ENCODE measurements at regions not wholly inside any gene's neighbourhood (a gene's known extent, or its start where the extent isn't known, plus 50 kb on each side); places are given as distances from the start of the nearest gene placed in this dataset.
"Not testable (repeated sequence)": the region's sequence is repeated elsewhere in the genome, so short reads cannot be mapped to it uniquely, and the experiment has no call there.

- DNase-seq; POLR2A ChIA-PET; H3K9me3 Mint-ChIP-seq; H3K27ac Mint-ChIP-seq; H3K4me1 Mint-ChIP-seq (ENCODE audit: low read depth); H3K4me3 Mint-ChIP-seq; H3K36me3 Mint-ChIP-seq; CTCF ChIA-PET; intact Hi-C loops (cut with micrococcal nuclease); H3K27me3 Mint-ChIP-seq: not testable (repeated sequence)
These were observed 217.8 kb upstream of the EPHA7 start for GRCh38 chr6:93636987-93637664.

GRCh38 chr6:93624408-93624807 lies 205.0 kb upstream of the EPHA7 start:
- no peaks in the 10 kb centered on the region for H3K27me3 Mint-ChIP-seq
- no peak overlapping the region for H3K27ac Mint-ChIP-seq
- intact Hi-C loops (cut with micrococcal nuclease), result no loop called here
- CTCF ChIA-PET, result no interaction called here
- peaks cover 4% of the 10 kb centered on the region for H3K9me3 Mint-ChIP-seq
- H3K4me3 Mint-ChIP-seq, result no peak overlapping the region
- no peaks in the 10 kb centered on the region for H3K4me1 Mint-ChIP-seq (ENCODE audit: low read depth)
- H3K36me3 Mint-ChIP-seq, result no peaks in the 10 kb centered on the region
- DNase-seq, result no peak
- POLR2A ChIA-PET, result no interaction called here

DNA sequence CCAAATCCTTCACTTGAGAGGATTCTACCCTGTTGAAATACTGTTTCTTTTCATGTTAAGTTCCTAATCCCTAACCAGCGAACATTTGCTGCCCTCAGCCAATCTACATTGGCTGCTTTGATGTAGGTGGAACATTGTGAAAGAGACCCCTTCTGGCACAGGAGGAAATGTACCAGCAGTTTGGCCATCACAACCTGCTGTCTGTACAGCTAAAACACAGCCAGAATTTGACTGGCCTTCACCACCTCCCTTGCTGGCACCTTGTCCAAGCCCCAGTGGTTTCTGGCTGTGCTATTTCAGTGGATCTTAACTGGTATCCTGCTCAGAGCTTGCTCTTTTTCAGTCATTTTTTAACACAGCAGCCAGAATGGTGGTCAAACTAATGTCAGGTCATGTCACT lies 202.1 kb upstream of the EPHA7 start:
- H3K27ac Mint-ChIP-seq, result no peak overlapping the region
- H3K27me3 Mint-ChIP-seq, result no peaks in the 10 kb centered on the region
- peaks cover 2% of the 10 kb centered on the region for H3K9me3 Mint-ChIP-seq
- H3K36me3 Mint-ChIP-seq, result no peaks in the 10 kb centered on the region
- ChIA-PET POLR2A (no interaction called here), CTCF (no interaction called here)
- H3K4me1 Mint-ChIP-seq (ENCODE audit: low read depth), result no peaks in the 10 kb centered on the region
- DNase-seq, result no peak
- intact Hi-C loops (cut with micrococcal nuclease), result no loop called here
- H3K4me3 Mint-ChIP-seq, result no peak overlapping the region

DNA sequence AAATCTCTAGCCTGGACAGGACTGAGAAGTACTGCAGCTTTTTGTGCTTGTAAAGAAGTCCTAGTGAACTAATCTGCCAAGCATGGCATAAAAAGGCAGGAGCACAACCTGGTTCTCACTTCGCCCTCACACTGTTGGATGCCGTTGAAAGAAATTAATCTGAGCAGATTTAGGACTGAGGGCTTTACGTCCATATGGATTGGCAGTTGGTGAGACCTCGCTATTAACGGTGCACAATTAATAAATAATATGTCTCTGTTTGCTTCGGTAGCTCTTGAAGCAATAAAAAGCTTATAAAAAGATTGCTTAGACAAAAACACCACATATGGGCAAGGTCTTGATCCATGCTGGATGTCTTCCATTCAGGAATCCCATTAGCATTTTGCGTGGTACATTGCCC lies 185.6 kb upstream of the EPHA7 start:
- Mint-ChIP-seq H3K9me3 (peaks cover under 1% of the 10 kb centered on the region), H3K27me3 (no peaks in the 10 kb centered on the region), H3K36me3 (no peaks in the 10 kb centered on the region), H3K4me3 (no peak overlapping the region), H3K4me1 (ENCODE audit: low read depth) (no peaks in the 10 kb centered on the region), H3K27ac (no peak overlapping the region)
- ChIA-PET POLR2A (no interaction called here), CTCF (no interaction called here)
- no peak for DNase-seq
- intact Hi-C loops (cut with micrococcal nuclease), result no loop called here

DNA sequence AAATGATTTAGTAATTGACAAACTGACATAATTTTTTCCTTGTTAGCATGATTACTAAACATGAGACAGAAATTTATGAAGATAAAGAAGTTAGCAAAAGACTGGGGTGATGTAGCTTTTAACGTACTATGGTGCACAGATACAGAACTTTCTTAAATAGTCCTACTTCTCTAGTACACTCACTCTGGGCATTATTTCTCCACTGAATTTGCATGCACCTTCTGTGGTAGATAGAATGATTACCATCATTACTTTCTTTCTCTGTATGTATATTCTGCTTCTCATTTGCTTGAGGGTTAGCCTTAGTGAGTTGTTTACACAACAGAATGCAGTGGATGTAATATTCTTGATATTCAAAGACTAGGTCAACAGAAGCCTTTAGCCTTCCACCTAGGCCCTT lies 173.1 kb upstream of the EPHA7 start:
- Mint-ChIP-seq H3K36me3 (no peaks in the 10 kb centered on the region), H3K4me3 (no peak overlapping the region), H3K9me3 (peaks cover 8% of the 10 kb centered on the region), H3K27ac (no peak overlapping the region), H3K4me1 (ENCODE audit: low read depth) (no peaks in the 10 kb centered on the region), H3K27me3 (no peaks in the 10 kb centered on the region)
- no peak for DNase-seq
- POLR2A ChIA-PET, result no interaction called here
- CTCF ChIA-PET, result no interaction called here
- intact Hi-C loops (cut with micrococcal nuclease), result no loop called here

DNA sequence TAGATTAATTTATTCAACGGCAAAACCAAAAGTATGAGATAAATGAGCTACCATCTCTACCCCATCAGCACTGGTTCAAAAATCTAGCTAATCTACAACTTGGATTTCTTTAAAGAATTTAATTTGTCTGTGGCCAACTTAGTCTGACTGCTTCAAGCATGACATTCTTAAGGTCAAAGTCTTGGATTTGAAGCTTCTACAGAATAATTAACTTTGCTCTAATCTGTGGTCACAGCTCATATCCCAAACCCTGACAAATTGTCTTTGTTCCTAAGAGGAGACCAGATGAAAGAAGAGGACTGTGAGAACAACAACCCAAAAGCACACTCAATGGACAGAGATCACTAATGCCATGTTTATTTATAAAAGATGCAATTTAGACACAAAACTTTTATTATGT lies 166.9 kb upstream of the EPHA7 start:
- Mint-ChIP-seq H3K27me3 (no peaks in the 10 kb centered on the region), H3K27ac (no peak overlapping the region), H3K36me3 (no peaks in the 10 kb centered on the region), H3K9me3 (peaks cover 10% of the 10 kb centered on the region), H3K4me1 (ENCODE audit: low read depth) (no peaks in the 10 kb centered on the region), H3K4me3 (no peak overlapping the region)
- intact Hi-C loops (cut with micrococcal nuclease), result no loop called here
- ChIA-PET POLR2A (no interaction called here), CTCF (no interaction called here)
- no peak for DNase-seq

- no peak for DNase-seq
- intact Hi-C loops (cut with micrococcal nuclease), result no loop called here
- Mint-ChIP-seq H3K4me3 (no peak overlapping the region), H3K27ac (no peak overlapping the region), H3K9me3 (peaks cover 3% of the 10 kb centered on the region), H3K36me3 (no peaks in the 10 kb centered on the region), H3K4me1 (ENCODE audit: low read depth) (no peaks in the 10 kb centered on the region), H3K27me3 (no peaks in the 10 kb centered on the region)
- ChIA-PET CTCF (no interaction called here), POLR2A (no interaction called here)
These were observed 164.9 kb upstream of the EPHA7 start for GRCh38 chr6:93584300-93584699.

- POLR2A ChIA-PET, result no interaction called here
- H3K4me1 Mint-ChIP-seq (ENCODE audit: low read depth), result no peaks in the 10 kb centered on the region
- H3K4me3 Mint-ChIP-seq, result no peak overlapping the region
- no peak overlapping the region for H3K27ac Mint-ChIP-seq
- no peak for DNase-seq
- H3K36me3 Mint-ChIP-seq, result no peaks in the 10 kb centered on the region
- H3K27me3 Mint-ChIP-seq, result no peaks in the 10 kb centered on the region
- peaks cover 3% of the 10 kb centered on the region for H3K9me3 Mint-ChIP-seq
- CTCF ChIA-PET, result no interaction called here
- intact Hi-C loops (cut with micrococcal nuclease), result no loop called here
These were observed 162.0 kb upstream of the EPHA7 start for GRCh38 chr6:93581371-93581770.

GRCh38 chr6:93580446-93580845 lies 161.1 kb upstream of the EPHA7 start:
- peaks cover 3% of the 10 kb centered on the region for H3K9me3 Mint-ChIP-seq
- ChIA-PET POLR2A (no interaction called here), CTCF (no interaction called here)
- no peak overlapping the region for H3K27ac Mint-ChIP-seq
- no peaks in the 10 kb centered on the region for H3K4me1 Mint-ChIP-seq (ENCODE audit: low read depth)
- H3K4me3 Mint-ChIP-seq, result no peak overlapping the region
- no peaks in the 10 kb centered on the region for H3K36me3 Mint-ChIP-seq
- no peak for DNase-seq
- H3K27me3 Mint-ChIP-seq, result no peaks in the 10 kb centered on the region
- intact Hi-C loops (cut with micrococcal nuclease), result no loop called here

DNA sequence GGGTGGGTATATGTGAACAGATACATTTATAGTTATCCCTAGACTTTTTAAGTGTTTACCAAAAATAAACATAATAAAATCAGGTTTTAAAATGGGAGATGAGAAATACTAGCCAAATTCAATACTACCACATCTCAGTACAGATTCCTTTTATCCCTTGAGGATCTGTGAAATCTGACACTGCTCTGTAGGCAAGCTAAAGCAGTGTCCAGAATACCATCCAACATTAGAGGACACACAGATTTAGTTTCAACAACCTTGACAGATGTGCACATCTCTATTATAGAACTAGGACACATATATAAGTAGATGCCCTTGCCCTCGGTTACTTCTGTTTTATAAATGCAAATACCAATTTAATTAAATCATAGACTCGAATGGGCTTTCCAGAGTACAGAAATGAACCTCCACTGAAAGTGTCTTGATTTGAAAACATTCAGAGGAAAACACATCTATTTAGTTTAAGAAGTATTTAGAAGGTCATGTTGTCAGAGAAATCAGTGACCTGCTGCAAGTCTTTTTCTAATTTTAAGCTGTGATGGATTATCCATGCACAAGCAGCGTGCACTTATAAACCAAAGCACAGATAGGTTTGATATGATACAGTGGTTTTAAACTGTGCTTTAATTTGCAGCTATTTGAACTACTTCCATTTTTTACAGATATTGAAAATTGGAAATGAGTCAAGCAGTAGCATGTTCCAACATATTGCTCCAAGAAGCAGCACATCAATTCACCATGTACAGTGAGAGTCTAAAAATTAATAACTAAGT lies 156.3 kb upstream of the EPHA7 start:
- H3K4me3 Mint-ChIP-seq, result no peak overlapping the region
- POLR2A ChIA-PET, result no interaction called here
- CTCF ChIA-PET, result no interaction called here

DNA sequence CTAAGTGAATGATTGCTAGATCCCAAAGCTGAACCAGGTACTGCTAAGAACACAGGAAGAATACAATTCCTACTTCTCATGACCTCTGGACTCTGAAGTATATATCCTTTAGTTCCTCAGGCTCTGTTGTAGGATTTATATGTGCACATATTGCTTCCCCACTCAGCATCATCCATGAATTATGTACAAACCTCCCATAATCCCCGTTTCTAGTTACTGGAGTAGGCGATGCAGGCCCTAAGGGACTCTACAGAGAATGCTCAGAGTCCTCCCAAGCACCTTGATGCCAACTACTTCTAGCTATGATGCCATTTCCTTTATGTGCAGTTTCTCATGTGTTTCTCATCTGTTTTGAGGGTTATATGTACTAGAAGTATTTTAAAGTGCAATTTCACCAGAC lies 154.9 kb upstream of the EPHA7 start:
- peaks cover 2% of the 10 kb centered on the region for H3K9me3 Mint-ChIP-seq
- ChIA-PET POLR2A (no interaction called here), CTCF (no interaction called here)
- H3K27ac Mint-ChIP-seq, result no peak overlapping the region
- intact Hi-C loops (cut with micrococcal nuclease), result no loop called here
- no peak for DNase-seq
- H3K36me3 Mint-ChIP-seq, result no peaks in the 10 kb centered on the region
- H3K4me3 Mint-ChIP-seq, result no peak overlapping the region
- no peaks in the 10 kb centered on the region for H3K27me3 Mint-ChIP-seq
- H3K4me1 Mint-ChIP-seq (ENCODE audit: low read depth), result no peaks in the 10 kb centered on the region

More for the DNA sequence above, 156.3 kb upstream of the EPHA7 start:
- intact Hi-C loops (cut with micrococcal nuclease), result no loop called here
- Mint-ChIP-seq H3K36me3 (no peaks in the 10 kb centered on the region), H3K27me3 (no peaks in the 10 kb centered on the region), H3K4me1 (ENCODE audit: low read depth) (no peaks in the 10 kb centered on the region), H3K27ac (no peak overlapping the region), H3K9me3 (peaks cover 2% of the 10 kb centered on the region)
- DNase-seq, result no peak

- peaks cover 2% of the 10 kb centered on the region for H3K9me3 Mint-ChIP-seq
- intact Hi-C loops (cut with micrococcal nuclease), result no loop called here
- POLR2A ChIA-PET, result no interaction called here
- H3K4me3 Mint-ChIP-seq, result no peak overlapping the region
- no peak overlapping the region for H3K27ac Mint-ChIP-seq
- no peaks in the 10 kb centered on the region for H3K27me3 Mint-ChIP-seq
- no peaks in the 10 kb centered on the region for H3K4me1 Mint-ChIP-seq (ENCODE audit: low read depth)
- CTCF ChIA-PET, result no interaction called here
- DNase-seq, result no peak
- no peaks in the 10 kb centered on the region for H3K36me3 Mint-ChIP-seq
These were observed 152.0 kb upstream of the EPHA7 start for GRCh38 chr6:93571346-93571745.

DNA sequence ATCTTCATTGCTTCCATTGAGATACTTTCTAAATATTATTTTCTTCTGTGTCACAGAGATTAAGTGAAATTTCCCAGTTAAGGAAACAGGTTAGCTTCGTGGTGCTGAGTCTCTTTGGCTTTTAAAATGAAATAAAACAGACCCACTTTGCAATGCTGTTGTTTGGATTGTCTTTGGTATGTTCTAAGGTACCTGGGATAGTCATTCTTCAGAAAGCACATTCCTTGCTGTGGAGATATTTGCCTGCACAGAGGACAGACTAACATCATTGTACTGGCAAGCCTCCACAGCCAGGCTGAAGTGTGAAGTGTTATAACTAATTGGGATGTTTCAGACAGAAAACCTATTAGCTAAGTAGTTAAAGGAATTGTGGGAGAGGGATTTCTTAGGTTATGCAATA lies 148.8 kb upstream of the EPHA7 start:
- H3K36me3 Mint-ChIP-seq, result no peaks in the 10 kb centered on the region
- H3K4me1 Mint-ChIP-seq (ENCODE audit: low read depth), result no peaks in the 10 kb centered on the region
- ChIA-PET CTCF (no interaction called here), POLR2A (no interaction called here)
- no peak overlapping the region for H3K27ac Mint-ChIP-seq
- DNase-seq, result no peak
- no peaks in the 10 kb centered on the region for H3K27me3 Mint-ChIP-seq
- H3K4me3 Mint-ChIP-seq, result no peak overlapping the region
- peaks cover 5% of the 10 kb centered on the region for H3K9me3 Mint-ChIP-seq
- intact Hi-C loops (cut with micrococcal nuclease), result no loop called here

Measured in activated CD4-positive, alpha-beta memory T cell treated with anti-CD3 and anti-CD28 coated beads for 36 hours (primary cell).